H1 (cell line): ENCODE measurements at regions not wholly inside any gene's neighbourhood (a gene's known extent, or its start where the extent isn't known, plus 50 kb on each side); places are given as distances from the start of the nearest gene placed in this dataset.

ENCODE experiments used
- CTCF ChIA-PET: fragments of 300-600 bp; sonication (Branson Sonifier 250); formaldehyde crosslinking; loops from one replicate; lab custom pipeline; 2021; ENCODE audit not compliant: partially characterized antibody; lab: Charles Lee
- POLR2A ChIA-PET: fragments of 300-600 bp; sonication (Branson Sonifier 250); formaldehyde crosslinking; loops from one replicate; lab custom pipeline; 2021; ENCODE audit warnings: inconsistent platforms; ENCODE audit not compliant: partially characterized antibody; lab: Charles Lee
- DNase-seq, 2 experiments: peaks; one replicate each; pipeline versions ENCODE4 v3.0.0 to v3.0.0-alpha.2; 2010 to 2022; ENCODE audit warnings: low spot score in 2 of 2, low read depth in 1 of 2, mixed read lengths in 1 of 2
- FAIRE-seq: peaks from 2 replicates; lab custom pipeline; 2011; peaks lifted over from hg19 to GRCh38; lab: Jason Lieb, UNC
- H2AFZ ChIP-seq: 2 replicates; pipeline ENCODE4 v1.8.1; 2012; ENCODE audit warnings: low read length, inconsistent platforms
- H2AK5ac ChIP-seq: 2 replicates; pipeline ENCODE4 v1.6.1; 2013; ENCODE audit warnings: low read depth, low read length
- H2BK120ac ChIP-seq: replicated peaks from 2 replicates; pipeline ENCODE3; 2013; ENCODE audit warnings: low read depth, low read length, inconsistent platforms
- H2BK12ac ChIP-seq: 2 replicates; pipeline ENCODE4 v1.6.1; 2013; ENCODE audit warnings: low read depth, low read length
- H2BK15ac ChIP-seq: 2 replicates; pipeline ENCODE4 v1.6.1; 2013; ENCODE audit warnings: low read length
- H2BK20ac ChIP-seq: 2 replicates; pipeline ENCODE4 v1.6.1; 2013; ENCODE audit warnings: low read length
- H2BK5ac ChIP-seq: 2 replicates; pipeline ENCODE4 v1.6.1; 2013; ENCODE audit warnings: low read depth, low read length
- H3K14ac ChIP-seq: 2 replicates; pipeline ENCODE4 v1.6.1; 2013; ENCODE audit warnings: inconsistent platforms; ENCODE audit not compliant: insufficient read length
- H3K18ac ChIP-seq: 2 replicates; pipeline ENCODE4 v1.6.1; 2013; ENCODE audit warnings: low read length; ENCODE audit errors: extremely low read depth
- H3K23ac ChIP-seq: 2 replicates; pipeline ENCODE4 v1.6.1; 2013; ENCODE audit warnings: inconsistent platforms; ENCODE audit not compliant: insufficient read length
- H3K23me2 ChIP-seq: 2 replicates; pipeline ENCODE4 v1.6.1; 2013; ENCODE audit warnings: low read depth, low read length
- H3K27ac ChIP-seq: 2 replicates; pipeline ENCODE4 v1.6.1; 2011; ENCODE audit warnings: low read depth, low read length, inconsistent platforms
- H3K27me3 ChIP-seq, 4 experiments: replicated peaks in 1 of 4; 1 replicate in 1 of 4; 2 replicates in 3 of 4; pipeline versions ENCODE4 v1.6.1 to v1.8.1; 2011 to 2013; ENCODE audit warnings: low read length in 3 of 4, mild to moderate bottlenecking in 3 of 4, inconsistent platforms in 2 of 4, mixed read lengths in 2 of 4, moderate library complexity in 1 of 4; ENCODE audit not compliant: control insufficient read depth in 3 of 4, insufficient read depth in 3 of 4; ENCODE audit errors: extremely low read depth in 1 of 4
- H3K36me3 ChIP-seq, 4 experiments: 2 replicates each; pipeline versions ENCODE4 v1.6.1 to v1.8.1; 2011 to 2013; ENCODE audit warnings: mild to moderate bottlenecking in 4 of 4, low read length in 3 of 4, moderate library complexity in 2 of 4, control low read depth in 1 of 4, inconsistent platforms in 1 of 4; ENCODE audit not compliant: insufficient read depth in 4 of 4, control insufficient read depth in 2 of 4
- H3K4ac ChIP-seq: replicated peaks from 2 replicates; pipeline ENCODE3; 2013; ENCODE audit warnings: low read length, low read depth, mixed read lengths, inconsistent platforms; ENCODE audit not compliant: insufficient read length
- H3K4me1 ChIP-seq, 4 experiments: replicated peaks in 1 of 4; 1 replicate in 1 of 4; 2 replicates in 3 of 4; pipeline versions ENCODE4 v1.6.1 to v1.8.1; 2011 to 2013; ENCODE audit warnings: low read length in 3 of 4, inconsistent platforms in 2 of 4, mixed read lengths in 1 of 4; ENCODE audit not compliant: insufficient read depth in 4 of 4, control insufficient read depth in 3 of 4
- H3K4me2 ChIP-seq, 2 experiments: 2 replicates each; pipeline versions ENCODE4 v1.6.1 to v1.8.1; 2011 to 2013; ENCODE audit warnings: low read depth in 2 of 2, low read length in 2 of 2, control low read depth in 1 of 2, inconsistent platforms in 1 of 2, mild to moderate bottlenecking in 1 of 2; ENCODE audit not compliant: insufficient read depth in 1 of 2
- H3K4me3 ChIP-seq, 4 experiments: fragments of 200-600, 300-600 bp in 1 of 4; sonication (generic), shearing (Covaris generic), sonication (Bioruptor Twin) in 1 of 4; 2 replicates each; pipeline versions ENCODE4 v1.5.1 to v1.8.1; 2011 to 2016; ENCODE audit warnings: low read length in 4 of 4, low read depth in 3 of 4, control low read depth in 2 of 4, inconsistent platforms in 2 of 4, mild to moderate bottlenecking in 2 of 4, mixed read lengths in 1 of 4, moderate library complexity in 1 of 4; ENCODE audit not compliant: insufficient read depth in 2 of 4; ENCODE audit errors: extremely low read depth in 1 of 4
- H3K56ac ChIP-seq: replicated peaks from 2 replicates; pipeline ENCODE3; 2013; ENCODE audit warnings: low read depth, mild to moderate bottlenecking, mixed read lengths, low read length, inconsistent platforms; ENCODE audit not compliant: insufficient read length
- H3K79me1 ChIP-seq: 2 replicates; pipeline ENCODE4 v1.6.1; 2013; ENCODE audit warnings: low read depth, low read length, control low read depth
- H3K79me2 ChIP-seq, 2 experiments: 2 replicates each; pipeline versions ENCODE4 v1.6.1 to v1.8.1; 2012 to 2013; ENCODE audit warnings: low read length in 2 of 2, mild to moderate bottlenecking in 2 of 2, inconsistent platforms in 1 of 2; ENCODE audit not compliant: insufficient read depth in 2 of 2, control insufficient read depth in 1 of 2
- H3K9ac ChIP-seq, 4 experiments: replicated peaks in 1 of 4; 1 replicate in 1 of 4; 2 replicates in 3 of 4; pipeline versions ENCODE4 v1.6.1 to v1.8.1; 2011 to 2013; ENCODE audit warnings: low read depth in 3 of 4, low read length in 3 of 4, control low read depth in 2 of 4, mild to moderate bottlenecking in 2 of 4, moderate library complexity in 2 of 4, inconsistent platforms in 1 of 4; ENCODE audit errors: extremely low read depth in 1 of 4
- H3K9me3 ChIP-seq, 2 experiments: 2 replicates each; pipeline versions ENCODE4 v1.6.1 to v1.8.1; 2012 to 2013; ENCODE audit warnings: mild to moderate bottlenecking in 2 of 2, moderate library complexity in 2 of 2, control low read depth in 1 of 2, inconsistent platforms in 1 of 2, low read depth in 1 of 2, low read length in 1 of 2, mixed read lengths in 1 of 2; ENCODE audit not compliant: insufficient read depth in 2 of 2
- H4K20me1 ChIP-seq, 2 experiments: replicated peaks in 1 of 2; 2 replicates each; pipeline versions ENCODE3 to v1.8.1; 2011 to 2013; ENCODE audit warnings: inconsistent platforms in 2 of 2, low read length in 2 of 2, mild to moderate bottlenecking in 1 of 2; ENCODE audit not compliant: insufficient read depth in 2 of 2, control insufficient read depth in 1 of 2
- H4K5ac ChIP-seq: 2 replicates; pipeline ENCODE4 v1.6.1; 2013; ENCODE audit warnings: low read length, low read depth, mixed read lengths, inconsistent platforms; ENCODE audit not compliant: insufficient read length
- H4K8ac ChIP-seq: 2 replicates; pipeline ENCODE4 v1.8.0; 2013; ENCODE audit warnings: mild to moderate bottlenecking, moderate library complexity, low read length, inconsistent platforms; ENCODE audit not compliant: insufficient read depth; ENCODE audit errors: extremely low read depth
- H4K91ac ChIP-seq: replicated peaks from 2 replicates; pipeline ENCODE3; 2013; ENCODE audit warnings: low read length, mixed read lengths, inconsistent platforms; ENCODE audit not compliant: insufficient read length
- CBX5 ChIP-seq: fragments of 300-800, 300-1000 bp; sonication (generic); IDR thresholded peaks from 2 replicates; pipeline ENCODE4 v1.7.1; 2016; ENCODE audit warnings: antibody characterized with exemption, low read length, low read depth
- CEBPB ChIP-seq: IDR thresholded peaks from 2 replicates; pipeline ENCODE4 v1.6.1; 2012; ENCODE audit warnings: low read depth, low read length
- CHD1 ChIP-seq: IDR thresholded peaks from 2 replicates; pipeline ENCODE4 v1.6.1; 2012; ENCODE audit warnings: low read depth, low read length, improper control_type of control experiment
- GABPA ChIP-seq: IDR thresholded peaks from 2 replicates; pipeline ENCODE4 v1.6.1; 2011; ENCODE audit warnings: mild to moderate bottlenecking, low read length, moderate library complexity, borderline replicate concordance; ENCODE audit not compliant: insufficient read depth
- GTF2F1 ChIP-seq: IDR thresholded peaks from 2 replicates; pipeline ENCODE4 v1.6.1; 2012; ENCODE audit warnings: low read depth, low read length, improper control_type of control experiment, borderline replicate concordance
- HDAC2 ChIP-seq, 2 experiments: fragments of 300-600 bp in 1 of 2; sonication (generic) in 1 of 2; IDR thresholded peaks; 2 replicates each; pipeline ENCODE4 v1.6.1; 2011 to 2012; ENCODE audit warnings: low read depth in 2 of 2, low read length in 2 of 2, mild to moderate bottlenecking in 2 of 2, moderate library complexity in 2 of 2, borderline replicate concordance in 1 of 2, inconsistent platforms in 1 of 2
- JUND ChIP-seq: IDR thresholded peaks from 2 replicates; pipeline ENCODE4 v1.6.1; 2011; ENCODE audit warnings: mild to moderate bottlenecking, improper control_type of control experiment, low read length
- MAFK ChIP-seq: IDR thresholded peaks from 2 replicates; pipeline ENCODE4 v1.6.1; 2012; ENCODE audit warnings: low read depth, mild to moderate bottlenecking, improper control_type of control experiment, low read length
- POLR2A ChIP-seq, 2 experiments: IDR thresholded peaks; 1 replicate in 1 of 2; 2 replicates in 1 of 2; pipeline ENCODE4 v1.6.1; 2011; ENCODE audit warnings: low read depth in 2 of 2, low read length in 2 of 2, mild to moderate bottlenecking in 2 of 2; ENCODE audit errors: control extremely low read depth in 1 of 2
- POU5F1 ChIP-seq: IDR thresholded peaks from 2 replicates; pipeline ENCODE4 v1.6.1; 2011; ENCODE audit warnings: low read depth, mild to moderate bottlenecking, low read length, moderate library complexity
- RAD21 ChIP-seq, 2 experiments: IDR thresholded peaks in 1 of 2; conservative IDR thresholded peaks in 1 of 2; 2 replicates each; pipeline ENCODE4 v1.6.1; 2011; ENCODE audit warnings: low read depth in 2 of 2, low read length in 2 of 2, improper control_type of control experiment in 1 of 2, inconsistent platforms in 1 of 2, mild to moderate bottlenecking in 1 of 2, moderate library complexity in 1 of 2
- SAP30 ChIP-seq: fragments of 300-600 bp; sonication (generic); IDR thresholded peaks from 2 replicates; pipeline ENCODE4 v1.7.1; 2012; ENCODE audit warnings: low read length, moderate library complexity, mild to moderate bottlenecking, inconsistent platforms; ENCODE audit not compliant: insufficient read depth, insufficient replicate concordance
- SIN3A ChIP-seq, 2 experiments: IDR thresholded peaks in 1 of 2; conservative IDR thresholded peaks in 1 of 2; 2 replicates each; pipeline ENCODE4 v1.6.1; 2011 to 2012; ENCODE audit warnings: low read length in 2 of 2, improper control_type of control experiment in 1 of 2, low read depth in 1 of 2, mild to moderate bottlenecking in 1 of 2
- WGBS, 2 experiments: shearing (Covaris generic) in 1 of 2; methylation state at CpG; one replicate each; pipeline versions ENCODE4 v1.1.6 to v1.1.7; 2013 to 2015; ENCODE audit warnings: low lambda C conversion rate in 2 of 2, mixed read lengths in 2 of 2, inconsistent platforms in 1 of 2, low coverage in 1 of 2, missing lambda C conversion rate in 1 of 2; ENCODE audit not compliant: insufficient replicate concordance in 2 of 2, insufficient coverage in 1 of 2, insufficient read length in 1 of 2; ENCODE audit errors: extremely low coverage in 1 of 2, missing lambda C conversion rate in 1 of 2; 5-methylcytosine and 5-hydroxymethylcytosine counted together

DNA sequence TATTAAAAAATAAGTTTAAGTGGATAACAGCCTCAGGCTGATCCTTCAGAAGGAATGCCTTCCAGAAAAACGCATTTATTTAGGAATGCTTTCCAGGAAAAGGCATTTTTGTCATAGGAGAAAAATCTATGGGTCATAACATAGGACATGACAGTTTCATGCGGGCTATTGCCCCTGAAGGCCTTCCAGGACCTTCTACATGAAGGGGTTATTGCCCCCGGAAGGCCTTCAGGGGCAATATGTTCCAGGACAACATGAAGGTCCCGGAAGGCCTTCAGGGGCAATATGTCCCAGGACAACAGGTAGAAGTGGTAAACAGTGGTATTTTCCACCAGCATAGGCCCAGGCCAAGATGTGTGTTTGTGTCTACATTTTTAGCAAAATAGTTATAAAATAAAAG lies 191.3 kb upstream of the RASA1 start:
- H3K27ac ChIP-seq: no peak overlapping the region
- POLR2A ChIA-PET: no interaction called here
- H3K79me2 ChIP-seq: no peaks in the 10 kb centered on the region
- no peak overlapping the region for H3K4ac ChIP-seq
- H3K4me1 ChIP-seq: no peaks in the 10 kb centered on the region
- CTCF ChIA-PET: interaction anchor here (1.3 kb wide), 1 partner anchor 8 kb away, joined by 4 read pairs; no protein-coding TSS in a partner anchor
- FAIRE-seq (no peak), DNase-seq (no peak)
- H3K56ac ChIP-seq: no peak overlapping the region
- H3K23ac ChIP-seq: no peak overlapping the region
- H3K23me2 ChIP-seq: no peaks in the 10 kb centered on the region
- no peak overlapping the region for H2BK15ac ChIP-seq
- no peak overlapping the region for H2AK5ac ChIP-seq
- no peak overlapping the region for H2BK12ac ChIP-seq
- no peak overlapping the region for H2AFZ ChIP-seq
- H3K4me2 ChIP-seq: no peak overlapping the region
- WGBS, 2 experiments: 86% methylated on average over 4 of the region's 4 CpGs; no CpG with 5 or more reads in 1 of the 2 experiments
- no peak overlapping the region for H4K8ac ChIP-seq
- no peaks in the 10 kb centered on the region for H3K36me3 ChIP-seq
- no peak overlapping the region for H2BK20ac ChIP-seq
- H4K5ac ChIP-seq: no peak overlapping the region
- no peak overlapping the region for H2BK5ac ChIP-seq
- no peak overlapping the region for H3K18ac ChIP-seq
- TF ChIP-seq GTF2F1 (no peak), POLR2A (IDR thresholded peaks at IDR 0.05; ENCODE audit: control extremely low read depth in 1 of 2, low read depth in 2 of 2, low read length in 2 of 2) (no peak), SIN3A (conservative IDR thresholded peaks at IDR 0.05 in 1 of 2, IDR thresholded peaks at IDR 0.05 in 1 of 2; ENCODE audit: low read depth in 1 of 2, low read length in 2 of 2) (no peak), MAFK (no peak), CEBPB (no peak), GABPA (no peak), JUND (no peak), CBX5 (no peak), CHD1 (no peak), HDAC2 (IDR thresholded peaks at IDR 0.05; ENCODE audit: borderline replicate concordance in 1 of 2, low read depth in 2 of 2, low read length in 2 of 2) (no peak), RAD21 (IDR thresholded peaks at IDR 0.05 in 1 of 2, conservative IDR thresholded peaks at IDR 0.05 in 1 of 2; ENCODE audit: low read depth in 2 of 2, low read length in 2 of 2) (no peak), POU5F1 (no peak), SAP30 (no peak)
- H3K27me3 ChIP-seq: no peaks in the 10 kb centered on the region
- no peaks in the 10 kb centered on the region for H3K79me1 ChIP-seq
- no peak overlapping the region for H3K4me3 ChIP-seq
- H3K14ac ChIP-seq: no peak overlapping the region
- no peak overlapping the region for H2BK120ac ChIP-seq
- no peaks in the 10 kb centered on the region for H3K9me3 ChIP-seq
- H4K20me1 ChIP-seq: no peaks in the 10 kb centered on the region
- no peak overlapping the region for H3K9ac ChIP-seq
- H4K91ac ChIP-seq: no peak overlapping the region
